ENCODE measurements at regions not wholly inside any gene's neighbourhood (a gene's known extent, or its start where the extent isn't known, plus 50 kb on each side); places are given as distances from the start of the nearest gene placed in this dataset.

- Histone ChIP-seq H2AFZ (no peak overlapping the region), H3K27me3 (ENCODE audit: insufficient read depth, low read depth) (peaks cover 96% of the 10 kb centered on the region), H3K27ac (no peak overlapping the region), H3K4me1 (replicated peaks; ENCODE audit: insufficient read depth) (no peaks in the 10 kb centered on the region), H3K4me2 (no peak overlapping the region), H3K4me3 (no peak overlapping the region), H3K9me2 (ENCODE audit: insufficient read depth) (no peaks in the 10 kb centered on the region), H4K20me1 (ENCODE audit: insufficient read depth) (no peaks in the 10 kb centered on the region), H3F3A (ENCODE audit: insufficient read depth, low read depth) (no peaks in the 10 kb centered on the region), H3K79me2 (ENCODE audit: low read depth) (no peaks in the 10 kb centered on the region), H3K36me3 (ENCODE audit: low read depth) (no peaks in the 10 kb centered on the region), H3K9me3 (ENCODE audit: insufficient read depth, low read depth) (no peaks in the 10 kb centered on the region)
- ChIA-PET CTCF (no interaction called here), POLR2A (ENCODE audit: unreplicated experiment) (no interaction called here)
- DNase-seq, result no peak
- intact Hi-C loops (cut with micrococcal nuclease; ENCODE audit: unreplicated experiment), result no loop called here
- TF ChIP-seq CTCF (conservative IDR thresholded peaks at IDR 0.05) (no peak), EZH2 (IDR thresholded peaks at IDR 0.05; ENCODE audit: low read depth) (no peak)
- BruUV-seq (replicated peaks), result no TSS peak
These were observed 152.0 kb upstream of the POU3F1 start for GRCh38 chr1:38198621-38199020.

GRCh38 chr1:38198099-38198498 is 151.5 kb upstream of the POU3F1 start:
- no peaks in the 10 kb centered on the region for H3K36me3 ChIP-seq (ENCODE audit: low read depth)
- intact Hi-C loops (cut with micrococcal nuclease; ENCODE audit: unreplicated experiment), result no loop called here
- no peak for DNase-seq
- TF ChIP-seq CTCF (conservative IDR thresholded peaks at IDR 0.05), result no peak
- TF ChIP-seq EZH2 (IDR thresholded peaks at IDR 0.05; ENCODE audit: low read depth), result no peak
- ChIA-PET POLR2A (ENCODE audit: unreplicated experiment) (no interaction called here), CTCF (no interaction called here)
- no peak overlapping the region for H3K4me3 ChIP-seq
- H3K9me3 ChIP-seq (ENCODE audit: insufficient read depth, low read depth), result no peaks in the 10 kb centered on the region
- H3K4me2 ChIP-seq, result no peak overlapping the region
- no TSS peak for BruUV-seq (replicated peaks)
- no peaks in the 10 kb centered on the region for H4K20me1 ChIP-seq (ENCODE audit: insufficient read depth)
- no peaks in the 10 kb centered on the region for H3K4me1 ChIP-seq (replicated peaks; ENCODE audit: insufficient read depth)
- H3K27me3 ChIP-seq (ENCODE audit: insufficient read depth, low read depth), result peaks cover 96% of the 10 kb centered on the region
- no peaks in the 10 kb centered on the region for H3K79me2 ChIP-seq (ENCODE audit: low read depth)
- no peaks in the 10 kb centered on the region for H3K9me2 ChIP-seq (ENCODE audit: insufficient read depth)
- no peak overlapping the region for H3K27ac ChIP-seq
- H3F3A ChIP-seq (ENCODE audit: insufficient read depth, low read depth), result no peaks in the 10 kb centered on the region
- H2AFZ ChIP-seq, result no peak overlapping the region

DNA sequence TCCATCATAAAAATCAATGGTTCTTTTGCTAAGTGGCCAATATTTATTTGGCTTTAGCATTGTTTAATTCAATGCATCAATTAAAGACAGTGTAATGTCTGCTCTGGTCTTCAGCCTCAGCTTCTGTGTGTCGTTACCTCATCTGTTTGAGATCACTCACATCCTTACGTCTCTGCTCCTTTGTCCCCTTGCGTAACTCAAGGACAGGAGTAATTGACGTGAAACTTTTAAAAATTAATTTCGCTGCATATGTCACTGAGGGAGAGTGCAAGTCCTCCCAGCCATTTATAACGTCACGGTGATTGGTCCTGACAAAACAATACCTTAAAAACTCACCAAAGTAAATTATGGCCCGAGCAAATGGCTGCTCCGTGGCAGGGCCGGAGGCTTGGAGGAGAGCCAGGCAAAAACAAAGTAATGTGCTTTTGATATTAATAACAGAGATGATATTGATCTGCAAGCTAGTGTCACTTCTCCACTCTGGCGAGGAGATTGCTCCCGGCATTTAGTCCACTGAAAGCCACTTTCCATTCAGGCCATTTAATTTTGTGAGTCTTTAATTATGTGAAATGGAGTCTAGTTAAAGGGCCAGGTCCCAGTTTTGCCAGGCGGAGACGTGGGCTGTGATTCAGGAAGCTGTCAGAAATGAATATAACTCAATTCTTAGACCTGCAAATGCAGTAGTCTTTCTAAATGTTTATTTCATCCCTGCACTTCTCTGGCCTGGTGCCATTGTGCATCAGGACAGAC is 150.9 kb upstream of the POU3F1 start:
- Histone ChIP-seq H3K27ac (no peak overlapping the region), H3F3A (ENCODE audit: insufficient read depth, low read depth) (no peaks in the 10 kb centered on the region), H3K4me3 (no peak overlapping the region), H3K27me3 (ENCODE audit: insufficient read depth, low read depth) (peaks cover 97% of the 10 kb centered on the region), H3K4me1 (replicated peaks; ENCODE audit: insufficient read depth) (no peaks in the 10 kb centered on the region), H4K20me1 (ENCODE audit: insufficient read depth) (no peaks in the 10 kb centered on the region), H2AFZ (no peak overlapping the region), H3K9me2 (ENCODE audit: insufficient read depth) (no peaks in the 10 kb centered on the region), H3K36me3 (ENCODE audit: low read depth) (no peaks in the 10 kb centered on the region), H3K4me2 (no peak overlapping the region), H3K79me2 (ENCODE audit: low read depth) (no peaks in the 10 kb centered on the region), H3K9me3 (ENCODE audit: insufficient read depth, low read depth) (no peaks in the 10 kb centered on the region)
- no TSS peak for BruUV-seq (replicated peaks)
- no peak for TF ChIP-seq EZH2 (IDR thresholded peaks at IDR 0.05; ENCODE audit: low read depth)
- no peak for TF ChIP-seq CTCF (conservative IDR thresholded peaks at IDR 0.05)
- POLR2A ChIA-PET (ENCODE audit: unreplicated experiment), result no interaction called here
- intact Hi-C loops (cut with micrococcal nuclease; ENCODE audit: unreplicated experiment), result no loop called here
- no peak for DNase-seq
- CTCF ChIA-PET, result no interaction called here

All from PC-9 (cell line).